Frontal cortex (tissue), 3 donors: ENCODE measurements at regions not wholly inside any gene's neighbourhood (a gene's known extent, or its start where the extent isn't known, plus 50 kb on each side); places are given as distances from the start of the nearest gene placed in this dataset.
A peak's percentile ranks its signal among the peaks of the same experiment; 100 is the strongest.
"Not testable (repeated sequence)": the region's sequence is repeated elsewhere in the genome, so short reads cannot be mapped to it uniquely, and the experiment has no call there.

Experiments used
- DNase-seq, 2 donors: peaks; one replicate each; pipeline ENCODE4 v3.0.0; 2012; ENCODE audit warnings: low spot score in 2 of 2
- FAIRE-seq: peaks from 2 replicates; lab custom pipeline; 2012; peaks lifted over from hg19 to GRCh38; lab: Jason Lieb, UNC
- donor health status: control.
- donor health status: control.
- donor health status: control.

DNA sequence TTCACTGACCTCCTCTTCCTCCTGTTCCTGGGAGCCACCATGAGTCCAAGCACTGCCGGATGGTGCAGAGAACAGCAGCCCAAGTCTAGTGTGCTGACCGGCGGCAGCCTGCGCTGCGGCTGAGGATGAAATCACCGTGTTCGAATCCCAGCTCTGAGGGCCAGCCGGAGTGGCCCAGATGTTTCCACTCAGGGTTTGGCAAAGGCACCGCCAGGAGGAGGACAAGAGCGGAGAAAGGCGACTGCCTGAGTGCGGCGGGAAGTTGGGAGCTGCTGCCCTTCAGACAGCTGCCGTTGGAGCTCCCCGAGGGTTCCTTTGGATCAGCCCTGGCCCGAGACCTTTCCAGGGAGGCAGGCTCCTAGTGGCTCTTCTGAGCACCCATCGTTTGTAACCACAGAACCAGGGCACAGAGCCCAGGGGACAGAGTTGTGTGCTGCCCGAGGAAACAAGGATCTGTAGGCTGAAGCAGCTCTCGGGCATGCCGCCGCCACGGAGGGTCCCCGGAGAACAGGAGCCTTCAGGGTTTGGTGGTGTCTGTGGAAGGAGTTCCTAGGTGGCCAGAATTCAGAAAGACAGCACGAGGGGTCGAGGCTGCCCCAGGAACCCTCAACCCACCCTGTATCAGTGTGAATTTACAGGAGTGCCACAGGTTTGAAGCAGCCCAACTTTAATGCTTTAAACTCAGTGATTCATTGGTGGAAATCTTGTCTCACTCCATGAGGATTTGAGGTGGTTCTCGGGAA is 115.6 kb upstream of the COL5A1 start:
- FAIRE-seq: no peak

DNA sequence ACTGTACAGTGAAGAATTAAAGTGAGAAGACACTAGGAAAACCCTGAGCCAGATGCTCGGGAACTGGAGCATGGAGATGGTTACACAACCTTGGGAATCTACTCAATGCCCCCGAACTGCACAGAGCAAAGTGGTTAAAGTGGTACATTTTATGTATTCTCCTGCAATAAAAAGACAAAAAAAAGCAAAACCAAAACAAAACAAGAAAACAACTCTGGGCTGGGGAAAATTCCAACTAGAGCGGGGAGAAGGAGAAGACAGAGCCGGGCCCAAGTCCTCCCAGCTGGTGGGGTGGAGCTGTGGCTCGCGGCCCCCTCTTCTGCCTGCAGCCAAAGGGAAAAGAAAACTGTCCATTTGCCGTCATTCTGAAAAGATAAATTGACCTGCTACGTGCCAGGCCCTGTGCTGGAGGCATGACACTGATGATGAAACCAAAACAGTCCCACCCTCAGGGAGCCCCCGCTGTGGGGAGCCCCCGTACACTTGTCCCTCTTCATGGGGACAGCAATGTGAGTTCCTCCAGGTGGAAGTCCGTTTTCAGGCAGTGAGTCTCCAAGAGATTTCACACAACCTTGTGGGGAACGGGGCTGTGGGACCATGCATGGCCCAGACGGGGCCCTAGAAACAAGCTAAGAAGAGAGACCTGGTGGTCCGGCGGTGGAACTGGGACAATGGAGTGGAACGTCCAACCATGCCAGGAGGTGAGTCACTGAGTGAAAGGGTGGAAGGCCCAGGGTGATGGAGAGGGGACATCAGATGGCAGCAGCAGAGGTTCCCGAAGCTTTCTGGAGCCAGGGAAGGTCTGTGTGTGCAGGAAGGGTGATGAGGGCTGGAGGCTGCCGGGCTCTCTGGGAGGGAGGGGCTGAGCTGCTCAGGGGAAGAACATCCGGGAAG is 114.8 kb upstream of the COL5A1 start:
- DNase-seq: no peak
- no peak for FAIRE-seq

More for the DNA sequence above, 115.6 kb upstream of the COL5A1 start:
- DNase-seq: no peak

DNA sequence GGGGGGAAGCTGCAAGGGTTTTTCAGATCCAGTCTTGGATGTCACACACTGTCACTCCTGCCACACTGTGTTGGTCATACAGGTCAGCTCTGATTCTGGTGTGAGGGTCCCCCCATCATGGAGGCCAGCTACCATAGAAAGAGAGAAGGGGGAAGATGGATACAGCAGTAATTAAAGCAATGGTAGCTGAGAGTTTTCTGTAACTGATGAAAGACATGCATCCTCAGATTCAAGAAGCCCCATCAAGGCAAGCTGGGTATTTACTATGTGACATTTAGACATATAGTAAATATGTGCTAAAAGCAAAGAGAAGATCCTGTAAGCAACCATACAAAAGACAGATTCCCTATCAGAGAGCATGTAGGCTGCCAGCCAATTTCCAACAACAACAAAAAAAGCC is 110.9 kb upstream of the COL5A1 start:
- no peak for DNase-seq

DNA sequence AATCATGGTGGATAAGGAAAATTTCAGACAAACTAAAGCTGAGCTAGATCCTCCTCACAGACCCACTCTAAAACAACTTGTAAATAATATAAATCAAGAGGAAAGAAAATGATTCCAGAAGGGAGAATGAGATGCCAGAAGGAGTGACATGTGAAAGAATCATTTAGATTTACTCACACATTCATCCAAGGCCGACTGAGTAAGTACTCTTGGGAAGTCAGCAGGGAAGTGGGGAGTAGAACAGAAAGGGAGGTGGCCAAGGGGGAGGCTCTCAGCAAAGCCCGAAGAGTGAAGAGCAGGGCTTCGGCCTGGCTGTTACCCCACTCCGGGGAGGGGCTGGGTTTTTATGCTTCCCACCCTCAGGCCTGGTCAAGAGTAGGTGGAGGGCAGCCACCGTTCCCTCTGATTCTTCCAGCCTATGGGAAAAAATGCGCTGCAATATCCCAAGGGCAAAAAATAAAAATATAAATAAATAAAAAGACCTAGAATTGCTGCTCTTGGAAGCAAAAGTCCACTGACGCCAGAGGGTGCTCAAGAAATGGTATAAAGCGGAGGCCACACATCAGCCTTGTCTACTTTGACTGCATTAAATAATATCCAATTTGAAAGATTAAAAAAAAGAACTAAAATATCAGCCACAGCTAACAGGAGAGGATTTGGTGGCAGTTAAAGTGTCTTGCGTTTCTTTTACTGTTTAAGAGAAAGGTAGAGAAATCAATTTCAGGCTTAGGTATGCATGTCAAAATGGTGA is 110.2 kb upstream of the COL5A1 start:
- DNase-seq: no peak
- no peak for FAIRE-seq

More for the DNA sequence above, 110.9 kb upstream of the COL5A1 start:
- no peak for FAIRE-seq

DNA sequence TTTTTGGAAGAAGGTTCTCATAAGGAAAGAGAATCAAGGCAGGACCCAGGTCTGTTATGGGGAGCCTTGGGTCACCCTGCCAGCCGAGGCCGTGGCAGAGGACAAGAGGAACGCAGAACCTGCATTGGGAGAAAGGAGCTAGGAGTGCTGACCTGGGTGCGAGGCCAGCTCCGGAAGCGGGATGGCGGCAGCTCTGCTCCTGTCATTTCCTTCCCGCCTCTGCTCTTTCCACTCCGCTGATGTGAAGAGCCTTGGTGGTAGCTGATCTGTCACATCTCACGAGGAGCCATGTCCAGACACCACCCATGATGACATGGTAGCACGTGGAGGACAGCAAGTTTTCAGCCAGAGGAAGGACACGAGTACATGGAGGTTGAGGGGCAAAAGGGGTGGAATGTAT is 109.5 kb upstream of the COL5A1 start:
- no peak for DNase-seq
- no peak for FAIRE-seq

DNA sequence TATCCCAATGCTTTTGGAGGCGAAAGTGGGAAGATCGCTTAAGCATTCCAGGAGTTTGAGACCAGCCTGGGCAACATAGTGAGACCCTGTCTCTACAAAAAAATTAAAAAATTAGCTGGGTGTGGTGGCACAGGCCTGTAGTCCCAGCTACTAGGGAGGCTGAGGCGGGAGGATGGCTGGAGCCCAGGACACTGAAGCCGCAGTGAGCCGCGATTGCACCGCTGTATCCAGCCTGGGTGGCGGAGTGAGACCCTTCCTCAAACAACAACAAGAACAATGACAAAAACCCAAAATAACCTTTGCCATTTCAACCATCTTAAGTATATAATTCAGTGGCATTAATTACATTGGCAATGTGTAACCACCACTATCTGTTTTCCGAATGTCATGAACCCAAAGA is 108.9 kb upstream of the COL5A1 start:
- FAIRE-seq, DNase-seq: not testable (repeated sequence)

DNA sequence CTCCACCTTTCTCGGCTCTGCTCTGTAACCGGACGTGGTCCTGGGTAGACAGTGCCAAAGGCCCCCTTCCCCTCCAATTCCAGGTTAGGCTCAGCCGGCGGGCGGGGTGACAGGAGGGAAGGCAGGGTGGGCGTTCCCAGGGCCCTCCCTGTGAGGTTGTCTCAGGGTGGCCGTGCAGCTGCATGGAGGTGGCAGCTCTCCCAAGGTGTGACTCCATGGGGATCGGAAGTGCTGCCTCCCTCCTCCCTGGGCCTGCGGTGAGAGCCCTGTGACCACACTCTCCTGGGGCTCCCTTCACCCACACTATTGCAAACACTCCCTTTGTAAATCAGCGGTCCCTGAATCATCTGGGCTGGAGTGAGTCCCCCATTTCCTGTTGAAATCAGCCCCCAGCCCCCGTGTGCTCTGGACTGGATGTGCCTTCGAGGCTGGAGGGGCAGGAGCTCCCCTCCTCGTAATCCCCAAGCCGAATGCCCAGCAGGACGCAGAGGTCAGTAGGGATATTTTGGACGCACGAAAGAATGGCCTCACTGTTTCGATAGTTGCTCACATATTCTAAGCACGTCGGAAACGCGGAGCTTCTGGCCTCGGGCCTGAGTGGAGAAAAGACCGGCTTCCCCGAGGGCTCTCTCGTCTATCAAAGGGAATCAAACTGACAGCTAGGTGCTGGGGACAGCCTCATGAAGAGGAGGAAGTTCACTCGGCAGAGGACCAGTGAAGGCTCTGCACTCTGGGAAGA is 107.6 kb upstream of the COL5A1 start:
- FAIRE-seq: no peak
- peak; percentile 58 to 60 for DNase-seq

DNA sequence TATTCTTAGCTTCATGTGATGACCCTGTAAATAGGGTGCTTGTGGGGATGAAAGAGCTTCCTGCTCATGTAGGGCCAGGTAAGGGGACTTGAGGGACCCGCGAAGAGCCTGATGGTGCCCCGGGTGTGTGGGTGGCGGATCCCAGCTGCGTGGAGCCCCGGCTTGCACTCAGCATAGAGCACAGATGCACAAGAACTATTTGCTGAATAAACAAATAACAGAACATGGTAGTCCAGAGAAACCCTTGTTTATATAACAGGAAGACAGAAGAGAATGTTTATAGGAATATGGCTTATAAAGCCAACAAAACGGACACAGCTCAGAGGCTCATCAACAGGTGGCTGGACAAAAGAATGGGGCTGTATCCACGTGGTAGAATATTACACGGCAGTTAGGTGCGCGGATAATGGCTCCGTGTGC is 106.9 kb upstream of the COL5A1 start:
- FAIRE-seq: no peak
- no peak for DNase-seq

DNA sequence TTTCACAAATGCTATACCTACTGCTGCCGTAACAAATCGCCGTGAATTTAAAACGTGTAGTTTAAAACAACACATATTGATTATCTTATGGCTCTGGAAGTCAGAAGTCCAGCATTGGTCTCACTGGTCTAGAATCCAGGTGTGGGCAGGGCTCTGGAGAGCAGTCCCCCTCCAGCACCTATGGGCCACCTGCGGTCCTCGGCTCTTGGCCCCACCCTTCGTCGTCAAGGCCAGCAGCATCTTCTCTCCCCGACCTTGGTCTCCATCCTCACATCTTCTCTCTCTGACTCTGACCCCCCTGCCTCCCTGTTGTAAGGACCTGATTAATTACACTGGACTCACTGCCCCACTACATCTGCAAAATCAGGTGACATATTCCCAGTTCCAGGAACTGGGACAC is 106.4 kb upstream of the COL5A1 start:
- no peak for DNase-seq
- no peak for FAIRE-seq

DNA sequence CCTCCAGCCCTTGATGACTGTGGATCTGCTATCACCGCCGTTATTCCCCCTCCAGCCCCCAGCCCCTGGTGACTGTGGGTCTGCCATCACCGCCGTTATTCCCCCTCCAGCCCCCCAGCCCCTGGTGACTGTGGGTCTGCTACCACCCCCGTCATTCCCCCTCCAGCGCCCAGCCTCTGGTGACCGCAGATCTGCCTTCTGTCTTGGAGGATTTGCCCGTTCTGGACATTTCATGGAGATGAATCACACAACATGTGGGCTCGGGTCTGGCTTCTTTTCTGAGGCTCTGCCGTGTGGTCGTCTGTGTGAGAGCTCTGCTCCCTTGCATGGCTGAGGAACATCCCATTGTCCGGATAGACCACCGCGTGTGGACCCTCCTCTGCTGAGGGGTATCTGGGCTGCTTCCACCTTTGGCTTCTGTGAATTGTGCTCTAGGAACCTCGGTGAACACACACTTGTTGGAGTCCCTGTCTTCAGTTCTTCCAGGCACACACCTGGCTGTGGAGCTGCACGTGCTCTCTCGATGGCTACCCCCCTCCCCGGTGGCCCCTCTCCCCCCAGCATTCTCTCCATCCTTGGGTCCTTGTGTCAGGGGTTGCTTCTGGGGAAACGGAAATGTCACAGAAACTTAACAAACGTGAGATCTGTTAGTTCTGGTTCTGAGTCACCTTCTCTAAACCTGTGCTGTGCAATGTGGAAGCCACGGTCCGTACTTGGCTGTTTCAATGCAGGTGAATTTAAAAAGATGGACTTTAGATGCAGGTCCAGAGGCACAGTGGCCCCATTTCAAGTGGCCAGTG is 105.3 kb upstream of the COL5A1 start:
- no peak for FAIRE-seq

DNA sequence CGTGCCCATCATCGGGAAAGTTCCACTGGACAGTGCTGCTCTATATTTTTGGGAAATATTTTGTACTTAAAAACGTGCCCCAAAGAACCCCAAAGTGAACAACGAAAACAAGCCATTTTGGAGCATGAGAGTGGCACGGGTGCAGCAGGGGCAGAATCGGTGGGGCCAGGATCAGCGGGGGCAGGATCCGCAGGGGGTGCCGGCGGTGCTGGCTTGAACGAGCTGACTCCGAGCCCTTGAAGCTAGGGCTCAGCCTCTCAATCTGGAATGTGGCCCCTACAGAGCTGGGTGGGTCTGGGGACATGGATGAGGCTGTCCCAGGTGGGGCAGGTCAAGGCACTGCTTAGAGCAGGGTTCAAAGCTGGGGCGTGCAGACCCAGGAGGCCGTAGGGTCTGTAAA is 104.7 kb upstream of the COL5A1 start:
- no peak for DNase-seq
- FAIRE-seq: no peak

More for the DNA sequence above, 105.3 kb upstream of the COL5A1 start:
- no peak for DNase-seq

DNA sequence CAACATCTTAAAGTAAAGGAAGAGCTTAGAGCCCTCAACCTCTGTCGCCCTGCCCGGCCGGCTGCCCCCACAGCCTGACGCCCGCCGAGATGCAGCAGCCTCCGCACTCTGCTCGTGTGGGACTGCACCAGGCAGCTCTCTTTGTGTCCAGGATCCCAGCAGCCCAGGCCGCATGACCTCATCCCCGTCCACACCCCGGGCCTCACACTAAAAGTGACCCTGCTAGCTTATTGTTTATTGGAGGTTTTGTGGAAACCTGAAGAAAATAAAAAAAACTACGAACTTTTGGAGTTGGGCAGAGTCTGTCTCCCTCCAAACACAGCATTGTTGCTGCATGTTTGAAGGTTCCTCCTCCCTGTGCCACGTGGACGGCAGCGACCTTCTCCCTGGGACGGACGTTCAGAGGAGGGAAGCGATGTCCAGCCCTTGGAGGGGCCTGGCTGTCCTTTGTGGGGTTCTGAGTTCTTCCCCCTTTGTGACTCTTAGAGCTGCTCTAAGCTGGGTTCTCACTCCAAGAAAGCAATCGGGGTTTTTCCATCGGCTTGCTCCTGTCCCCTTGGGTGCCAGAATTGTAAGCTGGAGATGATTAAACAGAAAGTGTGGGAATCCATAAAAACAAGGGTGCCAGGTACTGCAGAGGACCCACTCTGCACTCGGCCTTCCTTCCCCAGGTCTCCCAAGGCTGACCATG is 103.5 kb upstream of the COL5A1 start:
- no peak for FAIRE-seq
- no peak for DNase-seq

DNA sequence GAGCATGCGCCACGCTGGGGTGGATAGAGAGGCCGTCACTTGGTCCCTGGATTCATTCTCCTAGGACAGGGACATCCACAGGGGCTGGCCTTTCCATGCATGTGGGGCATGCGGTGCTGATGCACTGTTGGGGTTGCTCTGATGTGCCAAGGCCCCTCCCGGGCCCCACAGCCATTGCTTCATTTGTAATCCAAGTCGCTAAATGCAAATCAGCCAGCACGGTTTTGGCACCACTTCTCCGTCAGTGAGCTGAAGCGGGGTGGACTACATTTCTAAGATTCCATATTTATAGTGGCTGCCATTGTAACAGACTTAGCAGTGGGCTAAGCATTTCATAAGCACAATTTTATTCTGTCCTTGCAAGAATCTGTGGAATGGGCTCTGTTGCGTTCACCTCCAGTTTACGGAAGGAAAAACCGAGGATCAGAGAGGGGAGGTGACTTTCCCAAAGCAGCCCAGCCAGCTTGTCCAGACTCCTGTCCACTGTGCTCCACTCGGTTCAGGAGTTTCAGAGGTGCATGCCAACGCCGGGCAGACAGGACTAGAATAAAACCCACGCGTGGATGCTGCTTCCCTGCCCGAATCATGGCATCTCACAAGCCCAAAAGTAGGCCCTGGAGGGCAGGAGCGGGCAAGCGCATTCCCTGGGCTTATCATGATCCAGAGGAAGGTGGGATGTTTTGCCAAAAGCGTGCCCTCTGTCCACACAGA is 102.6 kb upstream of the COL5A1 start:
- FAIRE-seq: no peak
- no peak for DNase-seq

DNA sequence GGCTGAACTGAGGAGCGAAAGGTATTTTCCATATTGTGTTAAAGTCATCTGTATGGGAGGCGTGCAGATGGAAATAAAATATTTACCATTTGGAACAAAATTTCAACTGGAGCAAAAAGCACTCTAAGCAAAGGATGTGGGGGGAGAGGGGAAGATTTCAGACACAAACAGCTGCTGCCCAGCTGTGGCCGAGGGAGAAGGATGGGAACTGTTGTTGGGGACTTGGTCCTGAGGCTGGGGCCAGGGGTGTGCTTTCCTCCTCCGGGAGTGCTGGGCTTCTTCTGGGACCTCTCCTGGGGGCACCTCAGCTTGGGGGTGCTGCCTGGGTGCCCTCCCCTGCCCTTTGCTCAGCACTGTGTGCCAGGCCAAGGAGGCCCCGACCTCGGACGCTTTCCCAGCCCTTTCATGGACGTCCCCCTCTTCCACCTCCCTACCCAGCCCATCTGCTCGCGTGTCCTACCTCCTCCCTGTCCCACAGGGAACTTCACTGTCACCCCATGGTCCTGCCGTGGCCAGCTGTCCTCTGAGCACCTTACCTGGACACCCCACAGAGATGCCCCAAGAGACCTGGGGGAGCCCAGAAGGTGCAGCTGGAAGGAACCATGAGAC is 101.9 kb upstream of the COL5A1 start:
- no peak for FAIRE-seq
- DNase-seq: no peak

DNA sequence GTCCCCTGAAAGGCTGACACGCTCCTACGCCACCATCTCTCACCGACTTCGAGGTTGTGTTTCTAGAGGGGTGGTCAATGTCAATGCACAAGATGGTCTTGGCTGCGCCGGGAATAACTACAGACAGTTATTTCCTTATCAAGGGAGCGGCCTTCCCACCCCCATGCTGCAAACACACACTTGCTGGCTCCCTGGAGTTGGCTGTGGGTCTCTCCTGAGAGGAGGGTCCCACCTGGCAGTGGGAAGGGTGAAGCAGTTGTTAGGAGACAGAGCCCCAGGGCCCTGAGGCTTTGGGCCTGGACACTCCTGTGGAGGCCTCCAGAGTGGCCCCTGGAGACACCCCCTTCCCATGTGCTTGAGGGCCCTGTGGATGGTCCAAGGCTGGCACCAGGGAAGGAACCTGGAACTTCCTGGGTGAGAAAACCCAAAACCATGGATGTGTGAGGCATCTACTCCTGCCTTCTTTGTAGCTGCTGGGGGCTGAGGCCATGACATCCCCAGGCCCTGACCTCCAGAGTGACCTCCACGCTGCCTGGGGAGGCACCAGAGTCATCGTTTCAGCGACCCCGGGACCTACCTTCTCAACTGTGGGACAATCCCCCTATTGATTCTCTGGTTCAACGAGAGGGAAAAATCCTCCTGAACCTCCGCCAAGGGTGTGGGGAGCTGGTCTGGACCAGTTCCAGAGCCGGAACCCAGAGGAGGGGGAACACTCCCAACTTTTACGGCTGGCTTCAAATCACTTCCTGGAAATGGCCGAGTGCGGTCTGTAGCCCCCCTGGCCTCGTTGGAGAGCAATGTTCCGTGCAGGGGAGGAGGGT is 101.1 kb upstream of the COL5A1 start:
- DNase-seq (no peak), FAIRE-seq (no peak)

DNA sequence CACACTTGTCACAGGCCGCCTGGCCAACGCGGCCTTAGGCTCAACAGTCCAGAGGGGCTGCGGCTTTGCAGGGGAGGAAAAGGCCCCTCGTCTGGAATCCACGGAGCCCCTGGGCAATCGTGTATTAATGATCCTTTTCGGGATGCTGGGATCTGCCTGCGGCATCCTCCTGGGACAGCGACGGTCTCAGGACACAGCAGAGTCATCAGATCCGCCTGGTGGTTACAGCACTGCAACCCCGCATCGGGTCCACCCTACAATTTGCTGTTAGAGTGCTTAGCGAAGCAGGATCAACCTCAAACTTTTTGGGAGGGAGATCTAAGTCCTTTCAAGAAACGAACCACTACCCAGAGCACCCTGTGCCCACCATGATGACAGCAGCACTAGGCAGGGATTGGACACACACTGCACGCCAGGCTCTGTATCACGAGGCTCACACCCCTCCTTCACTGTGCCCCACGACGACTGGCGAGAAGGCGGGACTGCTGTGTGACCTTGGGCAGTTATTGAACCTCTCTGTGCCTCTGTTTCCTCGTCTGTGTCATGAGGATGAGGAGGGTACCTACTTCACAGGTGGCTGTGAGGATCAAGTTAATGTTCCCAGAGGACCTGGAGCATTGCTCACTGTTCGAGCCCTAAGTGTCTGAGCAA is 100.4 kb upstream of the COL5A1 start:
- FAIRE-seq: no peak
- no peak for DNase-seq
